Adrenal gland (tissue), 9 donors: ENCODE measurements at regions not wholly inside any gene's neighbourhood (a gene's known extent, or its start where the extent isn't known, plus 50 kb on each side); places are given as distances from the start of the nearest gene placed in this dataset.
"Not testable (repeated sequence)": the region's sequence is repeated elsewhere in the genome, so short reads cannot be mapped to it uniquely, and the experiment has no call there.

Experiments
- DNase-seq, 7 donors: peaks; one replicate each; pipeline ENCODE4 v3.0.0-alpha.2; 2019 to 2020
- H3K27ac ChIP-seq, 5 donors: fragments of 200-600 bp; sonication (generic) in 4 of 5; 1 replicate in 3 of 5; 2 replicates in 2 of 5; pipeline versions ENCODE4 v1.5.1 to v1.8.0; 2016 to 2020; ENCODE audit warnings: mild to moderate bottlenecking in 1 of 5
- H3K27me3 ChIP-seq: fragments of 200-600 bp; 2 replicates; pipeline ENCODE4 v1.8.0; 2021
- H3K36me3 ChIP-seq, 2 donors: fragments of 200-600 bp; replicated peaks in 1 of 2; 1 replicate in 1 of 2; 2 replicates in 1 of 2; pipeline versions ENCODE4 v1.5.1 to v1.8.0; 2018 to 2022
- H3K4me1 ChIP-seq, 2 donors: fragments of 200-600 bp; replicated peaks in 1 of 2; 1 replicate in 1 of 2; 2 replicates in 1 of 2; pipeline versions ENCODE4 v1.5.1 to v1.8.0; 2018 to 2021
- H3K4me3 ChIP-seq, 4 donors: fragments of 200-600 bp; sonication (generic) in 3 of 4; one replicate each; pipeline ENCODE4 v1.5.1; 2016 to 2018
- H3K9me3 ChIP-seq, 3 donors: fragments of 200-600 bp; sonication (generic) in 1 of 3; replicated peaks in 1 of 3; 1 replicate in 2 of 3; 2 replicates in 1 of 3; pipeline versions ENCODE4 v1.5.1 to v1.8.0; 2016 to 2021
- CTCF ChIP-seq, 6 experiments: fragments of 450-650 bp in 4 of 6; fragments of 200-600 bp in 2 of 6; sonication (generic) in 1 of 6; IDR thresholded peaks; 1 replicate in 5 of 6; 2 replicates in 1 of 6; pipeline versions ENCODE4 v1.5.1 to v1.8.0; 2016 to 2021; ENCODE audit warnings: antibody characterized with exemption in 6 of 6, mild to moderate bottlenecking in 2 of 6, moderate library complexity in 1 of 6
- POLR2A ChIP-seq, 2 donors: fragments of 450-650 bp; IDR thresholded peaks; one replicate each; pipeline ENCODE4 v1.6.1; 2017; ENCODE audit warnings: antibody characterized with exemption in 2 of 2, mild to moderate bottlenecking in 2 of 2, moderate library complexity in 1 of 2
- WGBS, 4 donors: extraction: QIAGEN DNeasy Blood & Tissue Kit in 2 of 4; methylation state at CpG; one replicate each; pipeline versions ENCODE4 v1.1.5 to v1.1.7; 2013 to 2017; 5-methylcytosine and 5-hydroxymethylcytosine counted together
- intact Hi-C, 2 donors: fragments of 100-400 bp; cut with DNase I; formaldehyde crosslinking; loops; one replicate each; pipeline versions ENCODE4 v1.14.1 to v1.15.0; 2022 to 2023
- donor health status: healthy with polysubstance abuse.
- donor health status: Bipolar disorder and iron deficiency.
- donor health status: DM: yes; HTN: yes; CAD: no.
- donor health status: DM: no; HTN: no; CAD: no.
- donor health status: DM: no; HTN: no; CAD: no.

DNA sequence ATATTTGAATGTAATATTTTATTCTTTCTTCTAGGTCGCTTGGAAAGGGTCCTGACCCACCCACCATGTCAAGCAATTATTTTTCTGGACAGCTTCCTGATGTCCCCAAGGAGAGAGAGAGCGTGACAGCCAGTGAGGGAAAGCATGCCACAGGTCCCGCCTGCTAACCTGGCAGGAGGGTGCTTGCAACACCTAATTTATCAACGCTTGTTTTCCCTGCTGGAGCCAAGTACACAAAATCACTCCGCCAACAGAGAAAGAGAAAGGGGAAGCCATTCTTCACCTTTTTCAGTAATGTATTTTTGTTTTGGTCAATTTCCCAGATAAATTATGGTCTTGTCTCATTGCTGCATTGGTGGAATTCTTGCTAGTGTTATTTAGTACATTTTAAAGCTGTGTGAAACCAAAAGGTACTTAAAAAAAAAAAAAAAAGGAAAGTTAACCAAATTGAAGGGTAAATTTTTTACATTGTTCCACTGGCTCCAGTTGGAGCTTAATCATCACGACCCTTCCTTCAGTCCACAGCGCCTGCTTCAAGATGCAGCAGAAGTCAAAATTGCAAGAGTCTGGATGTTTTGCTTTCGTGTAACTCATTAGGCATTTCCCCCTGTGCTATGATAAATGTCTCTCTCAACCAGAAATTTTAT, 88.5 kb upstream of the COPS8 start:
- intact Hi-C loops: no loop called here
- TF ChIP-seq CTCF (IDR thresholded peaks at IDR 0.05): no peak
- TF ChIP-seq POLR2A (IDR thresholded peaks at IDR 0.05): no peak
- Histone ChIP-seq H3K36me3 (no peaks in the 10 kb centered on the region), H3K9me3 (no peaks in the 10 kb centered on the region), H3K27me3 (peaks cover 4% of the 10 kb centered on the region), H3K4me3 (no peak overlapping the region), H3K4me1 (no peaks in the 10 kb centered on the region), H3K27ac (no peak overlapping the region)
- 71 to 77% (median 73%) methylated on average over 8 of the region's 8 CpGs for WGBS, 4 donors
- DNase-seq: no peak

DNA sequence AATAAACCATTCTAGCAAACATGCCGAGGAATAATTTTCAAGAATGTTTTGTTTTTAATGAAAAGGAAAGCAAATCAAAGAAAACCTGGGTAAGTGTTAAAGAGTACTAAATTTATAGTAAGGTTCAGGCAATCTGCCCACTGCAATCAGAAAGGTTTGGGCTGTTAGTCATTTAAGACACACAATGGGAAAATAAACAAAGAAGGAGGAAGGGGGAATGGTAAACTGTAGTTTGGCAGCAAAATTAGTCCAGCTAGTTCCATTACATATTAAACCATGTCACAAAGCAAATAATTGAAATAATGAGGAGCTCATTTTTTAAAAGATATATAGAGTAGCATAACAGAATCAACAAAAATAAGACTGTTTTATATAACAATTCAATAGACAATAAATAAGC, 87.5 kb upstream of the COPS8 start:
- 37 to 96% (median 90%) methylated on average over 1 of the region's 1 CpG for whole genome bisulfite sequencing, 4 donors
- Histone ChIP-seq H3K4me3 (no peak overlapping the region), H3K27me3 (peaks cover 4% of the 10 kb centered on the region), H3K27ac (no peak overlapping the region), H3K4me1 (no peaks in the 10 kb centered on the region), H3K9me3 (no peaks in the 10 kb centered on the region), H3K36me3 (no peaks in the 10 kb centered on the region)
- TF ChIP-seq CTCF (IDR thresholded peaks at IDR 0.05) (no peak), POLR2A (IDR thresholded peaks at IDR 0.05) (no peak)
- no peak for DNase-seq
- intact Hi-C loops: no loop called here

GRCh38 chr2:236998758-236999157, 86.9 kb upstream of the COPS8 start:
- Histone ChIP-seq H3K4me1 (no peaks in the 10 kb centered on the region), H3K4me3 (no peak overlapping the region), H3K27ac (no peak overlapping the region), H3K27me3 (peaks cover 4% of the 10 kb centered on the region), H3K36me3 (no peaks in the 10 kb centered on the region), H3K9me3 (no peaks in the 10 kb centered on the region)
- WGBS, 4 donors: 86 to 92% (median 89%) methylated on average over 5 of the region's 5 CpGs
- no peak for DNase-seq
- intact Hi-C loops: no loop called here
- no peak for TF ChIP-seq POLR2A (IDR thresholded peaks at IDR 0.05)
- no peak for TF ChIP-seq CTCF (IDR thresholded peaks at IDR 0.05)

- no peak for DNase-seq
- Histone ChIP-seq H3K36me3 (no peaks in the 10 kb centered on the region), H3K9me3 (no peaks in the 10 kb centered on the region), H3K4me3 (no peak overlapping the region), H3K27ac (no peak overlapping the region), H3K4me1 (no peaks in the 10 kb centered on the region), H3K27me3 (peaks cover 4% of the 10 kb centered on the region)
- 94 to 98% (median 97%) methylated on average over 3 of the region's 3 CpGs for WGBS, 4 donors
- intact Hi-C loops: no loop called here
- TF ChIP-seq POLR2A (IDR thresholded peaks at IDR 0.05) (no peak), CTCF (IDR thresholded peaks at IDR 0.05) (no peak)
Measured at GRCh38 chr2:237000481-237000880, 85.2 kb upstream of the COPS8 start.

GRCh38 chr2:237005341-237005740, 80.3 kb upstream of the COPS8 start:
- H3K9me3 ChIP-seq, H3K4me1 ChIP-seq, H3K36me3 ChIP-seq, DNase-seq, H3K27ac ChIP-seq, intact Hi-C loops, H3K27me3 ChIP-seq, H3K4me3 ChIP-seq: not testable (repeated sequence)
- 87 to 93% (median 88%) methylated on average over 17 of the region's 17 CpGs for WGBS, 4 donors
